GM19238 (cell line): ENCODE measurements at regions not wholly inside any gene's neighbourhood (a gene's known extent, or its start where the extent isn't known, plus 50 kb on each side); places are given as distances from the start of the nearest gene placed in this dataset.

Experiments used
- DNase-seq: peaks from one replicate; pipeline ENCODE4 v3.0.0; 2011; ENCODE audit warnings: low spot score; ENCODE audit not compliant: insufficient read length

GRCh38 chr6:14920276-14920675, 325.6 kb upstream of the JARID2 start:
- DNase-seq = no peak

- no peak for DNase-seq
Observed at GRCh38 chr6:14921170-14921569, 324.7 kb upstream of the JARID2 start.

- DNase-seq = no peak
Observed at GRCh38 chr6:14921878-14922671, 323.8 kb upstream of the JARID2 start.

GRCh38 chr6:14922706-14923460, 323.0 kb upstream of the JARID2 start:
- DNase-seq = no peak

- DNase-seq = no peak
Observed at GRCh38 chr6:14924126-14925024, 321.5 kb upstream of the JARID2 start.

- DNase-seq = no peak
Observed at GRCh38 chr6:14925025-14925698, 320.7 kb upstream of the JARID2 start.

- DNase-seq = no peak
Observed at GRCh38 chr6:14925699-14926026, 320.2 kb upstream of the JARID2 start.

GRCh38 chr6:14927398-14927797, 318.5 kb upstream of the JARID2 start:
- no peak for DNase-seq

- DNase-seq = no peak
Observed at GRCh38 chr6:14929291-14929690, 316.6 kb upstream of the JARID2 start.

GRCh38 chr6:14930366-14930989, 315.4 kb upstream of the JARID2 start:
- DNase-seq = no peak

GRCh38 chr6:14932485-14933182, 313.2 kb upstream of the JARID2 start:
- DNase-seq = no peak

GRCh38 chr6:14933183-14933544, 312.7 kb upstream of the JARID2 start:
- no peak for DNase-seq

GRCh38 chr6:14934013-14934412, 311.9 kb upstream of the JARID2 start:
- DNase-seq = no peak

GRCh38 chr6:14934844-14935243, 311.0 kb upstream of the JARID2 start:
- DNase-seq = no peak

- no peak for DNase-seq
Observed at GRCh38 chr6:14936861-14937260, 309.0 kb upstream of the JARID2 start.

GRCh38 chr6:14943116-14943515, 302.8 kb upstream of the JARID2 start:
- no peak for DNase-seq

- DNase-seq = no peak
Observed at GRCh38 chr6:14944593-14944992, 301.3 kb upstream of the JARID2 start.

- no peak for DNase-seq
Observed at GRCh38 chr6:14945461-14946185, 300.2 kb upstream of the JARID2 start.

GRCh38 chr6:14946753-14947152, 299.1 kb upstream of the JARID2 start:
- DNase-seq = no peak
